H9 (cell line): ENCODE measurements at regions not wholly inside any gene's neighbourhood (a gene's known extent, or its start where the extent isn't known, plus 50 kb on each side); places are given as distances from the start of the nearest gene placed in this dataset.
A peak's percentile ranks its signal among the peaks of the same experiment; 100 is the strongest.

Experiments used
- DNase-seq: peaks from one replicate; pipeline ENCODE4 v3.0.0-alpha.2; 2017
- H2AFZ ChIP-seq: one replicate; pipeline ENCODE4 v1.6.1; 2013; ENCODE audit warnings: mild to moderate bottlenecking, low read length, control low read depth, moderate library complexity
- H2AK5ac ChIP-seq: 2 replicates; pipeline ENCODE4 v1.6.1; 2013; ENCODE audit warnings: low read length, control low read depth, mixed read lengths; ENCODE audit not compliant: insufficient read length
- H2BK120ac ChIP-seq: one replicate; pipeline ENCODE4 v1.6.1; 2013; ENCODE audit warnings: low read depth, mild to moderate bottlenecking, low read length, control low read depth, inconsistent platforms; ENCODE audit not compliant: poor library complexity, severe bottlenecking
- H2BK12ac ChIP-seq: 2 replicates; pipeline ENCODE4 v1.6.1; 2013; ENCODE audit warnings: low read length, control low read depth, mixed read lengths, low read depth; ENCODE audit not compliant: insufficient read length
- H2BK15ac ChIP-seq: 2 replicates; pipeline ENCODE4 v1.6.1; 2013; ENCODE audit warnings: low read depth, low read length, control low read depth
- H2BK20ac ChIP-seq: one replicate; pipeline ENCODE4 v1.6.1; 2013; ENCODE audit warnings: low read depth, mild to moderate bottlenecking, low read length, control low read depth, inconsistent platforms; ENCODE audit not compliant: poor library complexity, severe bottlenecking
- H2BK5ac ChIP-seq: 2 replicates; pipeline ENCODE4 v1.6.1; 2013; ENCODE audit warnings: low read length, control low read depth, mixed read lengths; ENCODE audit not compliant: insufficient read length
- H3K14ac ChIP-seq: 2 replicates; pipeline ENCODE4 v1.6.1; 2013; ENCODE audit warnings: low read length, control low read depth; ENCODE audit not compliant: insufficient read depth
- H3K18ac ChIP-seq: 2 replicates; pipeline ENCODE4 v1.6.1; 2013; ENCODE audit warnings: low read depth, mild to moderate bottlenecking, mixed read lengths, low read length, control low read depth; ENCODE audit not compliant: insufficient read length
- H3K23ac ChIP-seq: 2 replicates; pipeline ENCODE4 v1.6.1; 2013; ENCODE audit warnings: low read length, control low read depth, mixed read lengths, low read depth; ENCODE audit not compliant: insufficient read length
- H3K23me2 ChIP-seq: 2 replicates; pipeline ENCODE4 v1.6.1; 2013; ENCODE audit warnings: low read depth, mild to moderate bottlenecking, mixed read lengths, low read length, control low read depth; ENCODE audit not compliant: insufficient read length, poor library complexity, severe bottlenecking
- H3K27ac ChIP-seq: 2 replicates; pipeline ENCODE4 v1.5.1; 2013; ENCODE audit warnings: low read length, control low read depth, mixed read lengths, low read depth; ENCODE audit not compliant: insufficient read length
- H3K27me3 ChIP-seq: 2 replicates; pipeline ENCODE4 v1.6.1; 2013; ENCODE audit warnings: low read length, control low read depth, inconsistent platforms; ENCODE audit not compliant: insufficient read depth
- H3K4ac ChIP-seq: 2 replicates; pipeline ENCODE4 v1.6.1; 2013; ENCODE audit warnings: low read depth, mild to moderate bottlenecking, control low read depth, inconsistent platforms, low read length, moderate library complexity
- H3K4me1 ChIP-seq: 2 replicates; pipeline ENCODE4 v1.6.1; 2013; ENCODE audit warnings: low read length, control low read depth, inconsistent platforms; ENCODE audit not compliant: insufficient read depth
- H3K4me2 ChIP-seq: 2 replicates; pipeline ENCODE4 v1.6.1; 2013; ENCODE audit warnings: low read length, control low read depth, mixed read lengths; ENCODE audit not compliant: insufficient read length, insufficient read depth
- H3K56ac ChIP-seq: 2 replicates; pipeline ENCODE4 v1.6.1; 2013; ENCODE audit warnings: low read depth, mild to moderate bottlenecking, mixed read lengths, low read length, control low read depth; ENCODE audit not compliant: insufficient read length
- H3K79me1 ChIP-seq: 2 replicates; pipeline ENCODE4 v1.6.1; 2013; ENCODE audit warnings: low read depth, mild to moderate bottlenecking, moderate library complexity, low read length, control low read depth, inconsistent platforms; ENCODE audit not compliant: insufficient read depth, poor library complexity, severe bottlenecking
- H3K79me2 ChIP-seq: 2 replicates; pipeline ENCODE4 v1.6.1; 2013; ENCODE audit warnings: low read length, control low read depth, inconsistent platforms; ENCODE audit not compliant: insufficient read depth
- H3K9ac ChIP-seq: 2 replicates; pipeline ENCODE4 v1.6.1; 2013; ENCODE audit warnings: low read length, control low read depth, mixed read lengths; ENCODE audit not compliant: insufficient read length; ENCODE audit errors: extremely low read depth
- H3K9me3 ChIP-seq: one replicate; pipeline ENCODE4 v1.6.1; 2013; ENCODE audit warnings: low read depth, low read length, inconsistent platforms; ENCODE audit not compliant: control insufficient read depth
- H3T11ph ChIP-seq: one replicate; pipeline ENCODE4 v1.6.1; 2013; ENCODE audit warnings: mild to moderate bottlenecking, low read length, control low read depth, inconsistent platforms
- H4K20me1 ChIP-seq: one replicate; pipeline ENCODE4 v1.6.1; 2013; ENCODE audit not compliant: control insufficient read depth, insufficient read length, insufficient read depth
- H4K5ac ChIP-seq: 2 replicates; pipeline ENCODE4 v1.6.1; 2013; ENCODE audit warnings: low read depth, mild to moderate bottlenecking, mixed read lengths, low read length, control low read depth; ENCODE audit not compliant: insufficient read length
- H4K8ac ChIP-seq: replicated peaks from 2 replicates; pipeline ENCODE4 v1.6.1; 2013; ENCODE audit warnings: low read length, control low read depth, mixed read lengths, low read depth; ENCODE audit not compliant: insufficient read length
- H4K91ac ChIP-seq: 2 replicates; pipeline ENCODE4 v1.6.1; 2013; ENCODE audit warnings: low read depth, mild to moderate bottlenecking, moderate library complexity, mixed read lengths, low read length, control low read depth; ENCODE audit not compliant: insufficient read length
- H3K27ac Mint-ChIP-seq, 3 experiments: 2 replicates in 2 of 3; 3 replicates in 1 of 3; pipeline ENCODE4 v1.8.0; 2020 to 2021; ENCODE audit warnings: mixed read lengths in 3 of 3, mild to moderate bottlenecking in 1 of 3, moderate library complexity in 1 of 3
- H3K27me3 Mint-ChIP-seq: 2 replicates; pipeline ENCODE4 v1.8.0; 2021; ENCODE audit warnings: low read depth, mild to moderate bottlenecking, moderate library complexity, mixed read lengths
- H3K36me3 Mint-ChIP-seq, 3 experiments: 2 replicates in 2 of 3; 3 replicates in 1 of 3; pipeline ENCODE4 v1.8.0; 2020 to 2021; ENCODE audit warnings: low read depth in 3 of 3, mixed read lengths in 3 of 3; ENCODE audit not compliant: insufficient read depth in 1 of 3
- H3K4me1 Mint-ChIP-seq, 2 experiments: 2 replicates each; pipeline ENCODE4 v1.8.0; 2020; ENCODE audit warnings: mixed read lengths in 2 of 2
- H3K4me3 Mint-ChIP-seq, 2 experiments: 2 replicates in 1 of 2; 3 replicates in 1 of 2; pipeline ENCODE4 v1.8.0; 2020 to 2021; ENCODE audit warnings: mild to moderate bottlenecking in 2 of 2, mixed read lengths in 2 of 2, moderate library complexity in 1 of 2
- H3K9me3 Mint-ChIP-seq, 2 experiments: 2 replicates in 1 of 2; 3 replicates in 1 of 2; pipeline ENCODE4 v1.8.0; 2020; ENCODE audit warnings: mild to moderate bottlenecking in 2 of 2, mixed read lengths in 2 of 2, moderate library complexity in 1 of 2
- CTCF ChIP-seq: fragments of 200-600 bp; sonication (generic); conservative IDR thresholded peaks from 3 replicates; pipeline ENCODE4 v1.8.0; 2021; ENCODE audit warnings: antibody characterized with exemption, mild to moderate bottlenecking
- WGBS: extraction: QIAGEN DNeasy Blood & Tissue Kit; methylation state at CpG from one replicate; pipeline ENCODE4 v1.1.7; 2013; ENCODE audit warnings: missing lambda C conversion rate, low lambda C conversion rate, mixed read lengths; ENCODE audit not compliant: insufficient read length; ENCODE audit errors: extremely low coverage; 5-methylcytosine and 5-hydroxymethylcytosine counted together

DNA sequence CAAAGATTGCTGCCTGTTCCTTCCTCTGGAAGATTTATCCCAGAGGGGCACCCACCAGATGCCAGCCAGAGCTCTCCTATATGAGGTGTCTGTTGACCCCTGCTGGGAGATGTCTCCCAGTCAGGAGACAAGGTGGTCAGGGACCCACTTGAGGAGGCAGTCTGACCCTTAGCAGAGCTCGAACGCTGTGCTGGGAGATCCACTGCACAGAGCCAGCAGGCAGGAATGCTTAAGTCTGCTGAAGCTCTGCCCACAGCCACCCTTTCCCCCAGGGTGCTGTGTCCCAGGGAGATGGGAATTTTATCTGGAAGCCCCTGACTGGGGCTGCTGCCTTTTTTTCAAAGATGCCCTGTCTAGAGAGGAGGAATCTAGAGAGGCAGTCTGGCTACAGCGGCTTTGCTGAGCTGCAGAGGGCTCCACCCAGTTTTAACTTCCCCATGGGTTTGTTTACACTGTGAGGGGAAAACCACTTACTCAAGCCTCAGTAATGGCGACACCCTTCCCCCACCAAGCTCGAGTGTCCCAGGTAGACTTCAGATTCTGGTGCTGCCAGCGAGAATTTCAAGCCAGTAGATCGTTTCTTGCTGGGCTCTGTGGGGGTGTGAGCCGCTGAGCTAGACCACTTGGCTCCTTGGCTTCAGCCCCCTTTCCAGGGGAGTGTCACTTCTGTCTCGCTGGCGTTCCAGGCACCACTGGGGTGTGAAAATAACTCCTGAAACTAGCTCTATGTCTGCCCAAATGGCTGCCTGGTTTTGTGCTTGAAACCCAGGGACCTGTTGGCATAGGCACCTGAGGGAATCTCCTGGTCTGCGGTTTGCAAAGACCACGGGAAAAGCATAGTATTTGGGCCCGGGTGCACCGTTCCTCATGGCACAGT, 51.1 kb upstream of the PDC start:
- Histone ChIP-seq H2BK5ac (no peak overlapping the region), H3K14ac (no peak overlapping the region), H3K79me2 (no peaks in the 10 kb centered on the region), H3K27me3 (no peaks in the 10 kb centered on the region), H3K4me2 (no peak overlapping the region), H4K20me1 (no peaks in the 10 kb centered on the region), H3K4me1 (no peaks in the 10 kb centered on the region), H4K5ac (peak overlapping the region; percentile 51), H3K23me2 (no peaks in the 10 kb centered on the region), H3K9me3 (no peaks in the 10 kb centered on the region), H3K18ac (no peak overlapping the region), H4K8ac (no peak overlapping the region), H2AFZ (no peak overlapping the region), H3K79me1 (no peaks in the 10 kb centered on the region), H2BK15ac (no peak overlapping the region), H3T11ph (no peak overlapping the region), H2BK120ac (no peak overlapping the region), H3K9ac (no peak overlapping the region), H3K23ac (no peak overlapping the region), H2BK20ac (no peak overlapping the region), H4K91ac (no peak overlapping the region), H2AK5ac (no peak overlapping the region), H3K56ac (no peak overlapping the region), H3K4ac (no peak overlapping the region), H2BK12ac (no peak overlapping the region), H3K27ac (no peak overlapping the region)
- DNase-seq, result no peak
- Mint-ChIP-seq H3K27ac (peak overlapping the region in 1 of 3 experiments; percentile 67; a peak in 1 of 7 replicates), H3K4me3 (no peak overlapping the region), H3K36me3 (0 out of 7 replicates have a peak, but pooled peaks cover 0 to under 1% (median 0%) of the 10 kb centered on the region in 3 experiments), H3K4me1 (peaks cover 7 to 12% of the 10 kb centered on the region in 2 experiments), H3K9me3 (peaks cover 3% of the 10 kb centered on the region in 2 experiments; a peak in 4 of 5 replicates), H3K27me3 (no peaks in the 10 kb centered on the region; the same call in 1 of the 2 replicates)
- no CpG with 5 or more reads among the region's 14 CpGs for WGBS
- no peak for TF ChIP-seq CTCF
